Memory B cell (primary cell): ENCODE measurements at regions not wholly inside any gene's neighbourhood (a gene's known extent, or its start where the extent isn't known, plus 50 kb on each side); places are given as distances from the start of the nearest gene placed in this dataset.

Experiments used
- ATAC-seq: fragments of 150-1000 bp; cut with Tn5 transposase; 2 replicates; pipeline ENCODE4 v1.10.0; 2021; ENCODE audit warnings: low read depth, mild to moderate bottlenecking, moderate library complexity
- DNase-seq, 2 donors: peaks; one replicate each; pipeline ENCODE4 v3.0.0; 2022; ENCODE audit warnings: low spot score in 2 of 2
- H3K27ac Mint-ChIP-seq: one replicate; pipeline ENCODE4 v1.8.0; 2022; ENCODE audit warnings: mild to moderate bottlenecking, moderate library complexity, mixed read lengths
- H3K27me3 Mint-ChIP-seq: one replicate; pipeline ENCODE4 v1.8.0; 2022; ENCODE audit warnings: mixed read lengths
- H3K36me3 Mint-ChIP-seq: one replicate; pipeline ENCODE4 v1.8.0; 2022; ENCODE audit warnings: mild to moderate bottlenecking, mixed read lengths
- H3K4me1 Mint-ChIP-seq: one replicate; pipeline ENCODE4 v1.8.0; 2022; ENCODE audit warnings: mixed read lengths
- H3K4me3 Mint-ChIP-seq: one replicate; pipeline ENCODE4 v1.8.0; 2022; ENCODE audit warnings: mild to moderate bottlenecking, moderate library complexity, mixed read lengths
- H3K9me3 Mint-ChIP-seq: one replicate; pipeline ENCODE4 v1.8.0; 2022; ENCODE audit warnings: mixed read lengths

- DNase-seq, result no peak
- Mint-ChIP-seq H3K36me3 (no peaks in the 10 kb centered on the region), H3K9me3 (no peaks in the 10 kb centered on the region), H3K4me1 (peaks cover 6% of the 10 kb centered on the region), H3K27me3 (no peaks in the 10 kb centered on the region), H3K27ac (no peak overlapping the region), H3K4me3 (no peak overlapping the region)
- no peak for ATAC-seq
Observed at GRCh38 chr12:25025951-25026490, 77.1 kb upstream of the BCAT1 start.

GRCh38 chr12:25025260-25025659, 76.4 kb upstream of the BCAT1 start:
- H3K36me3 Mint-ChIP-seq, result no peaks in the 10 kb centered on the region
- ATAC-seq (no peak), DNase-seq (no peak)
- peaks cover 12% of the 10 kb centered on the region for H3K4me1 Mint-ChIP-seq
- no peaks in the 10 kb centered on the region for H3K27me3 Mint-ChIP-seq
- no peak overlapping the region for H3K4me3 Mint-ChIP-seq
- no peaks in the 10 kb centered on the region for H3K9me3 Mint-ChIP-seq
- H3K27ac Mint-ChIP-seq, result no peak overlapping the region

GRCh38 chr12:25023808-25024207, 74.9 kb upstream of the BCAT1 start:
- Mint-ChIP-seq H3K9me3 (no peaks in the 10 kb centered on the region), H3K4me3 (peak overlapping the region; percentile 33), H3K27ac (no peak overlapping the region), H3K27me3 (no peaks in the 10 kb centered on the region), H3K4me1 (peaks cover 14% of the 10 kb centered on the region), H3K36me3 (no peaks in the 10 kb centered on the region)
- peak in 1 of 2 donors; percentile 16 for DNase-seq
- ATAC-seq, result peak; percentile 73

- H3K4me1 Mint-ChIP-seq, result peaks cover 25% of the 10 kb centered on the region
- peak overlapping the region; percentile 53 for H3K4me3 Mint-ChIP-seq
- peak in 1 of 2 donors; percentile 14 for DNase-seq
- no peaks in the 10 kb centered on the region for H3K27me3 Mint-ChIP-seq
- peak overlapping the region; percentile 54 for H3K27ac Mint-ChIP-seq
- no peaks in the 10 kb centered on the region for H3K36me3 Mint-ChIP-seq
- ATAC-seq, result peak; percentile 85
- H3K9me3 Mint-ChIP-seq, result no peaks in the 10 kb centered on the region
Observed at GRCh38 chr12:25020621-25021243, 71.8 kb upstream of the BCAT1 start.

- no peak for ATAC-seq
- Mint-ChIP-seq H3K4me1 (peaks cover 24% of the 10 kb centered on the region), H3K4me3 (no peak overlapping the region), H3K27ac (no peak overlapping the region), H3K27me3 (no peaks in the 10 kb centered on the region), H3K36me3 (no peaks in the 10 kb centered on the region), H3K9me3 (no peaks in the 10 kb centered on the region)
- DNase-seq, result no peak
Observed at GRCh38 chr12:25018146-25018545, 69.2 kb upstream of the BCAT1 start.

- no peaks in the 10 kb centered on the region for H3K9me3 Mint-ChIP-seq
- no peak overlapping the region for H3K4me3 Mint-ChIP-seq
- no peak for ATAC-seq
- peaks cover 24% of the 10 kb centered on the region for H3K4me1 Mint-ChIP-seq
- H3K27ac Mint-ChIP-seq, result no peak overlapping the region
- no peak for DNase-seq
- H3K36me3 Mint-ChIP-seq, result no peaks in the 10 kb centered on the region
- no peaks in the 10 kb centered on the region for H3K27me3 Mint-ChIP-seq
Observed at GRCh38 chr12:25017336-25017735, 68.4 kb upstream of the BCAT1 start.

- no peaks in the 10 kb centered on the region for H3K36me3 Mint-ChIP-seq
- no peaks in the 10 kb centered on the region for H3K9me3 Mint-ChIP-seq
- H3K27me3 Mint-ChIP-seq, result no peaks in the 10 kb centered on the region
- DNase-seq, result no peak
- peak overlapping the region; percentile 1 for H3K27ac Mint-ChIP-seq
- no peak overlapping the region for H3K4me3 Mint-ChIP-seq
- ATAC-seq, result no peak
- peaks cover 14% of the 10 kb centered on the region for H3K4me1 Mint-ChIP-seq
Observed at GRCh38 chr12:25014961-25015360, 66.1 kb upstream of the BCAT1 start.

GRCh38 chr12:25013061-25013460, 64.2 kb upstream of the BCAT1 start:
- Mint-ChIP-seq H3K27ac (no peak overlapping the region), H3K9me3 (no peaks in the 10 kb centered on the region), H3K27me3 (no peaks in the 10 kb centered on the region), H3K36me3 (no peaks in the 10 kb centered on the region), H3K4me1 (peaks cover 6% of the 10 kb centered on the region), H3K4me3 (no peak overlapping the region)
- ATAC-seq (no peak), DNase-seq (no peak)

- Mint-ChIP-seq H3K27ac (no peak overlapping the region), H3K27me3 (no peaks in the 10 kb centered on the region), H3K36me3 (no peaks in the 10 kb centered on the region), H3K9me3 (no peaks in the 10 kb centered on the region), H3K4me1 (peaks cover 9% of the 10 kb centered on the region), H3K4me3 (no peak overlapping the region)
- ATAC-seq (no peak), DNase-seq (no peak)
Observed at GRCh38 chr12:25009496-25010092, 60.7 kb upstream of the BCAT1 start.

GRCh38 chr12:25005376-25005775, 56.5 kb upstream of the BCAT1 start:
- Mint-ChIP-seq H3K4me1 (peaks cover 27% of the 10 kb centered on the region), H3K36me3 (no peaks in the 10 kb centered on the region), H3K9me3 (no peaks in the 10 kb centered on the region), H3K27me3 (no peaks in the 10 kb centered on the region), H3K27ac (peak overlapping the region; percentile 74), H3K4me3 (peak overlapping the region; percentile 46)
- DNase-seq (peak in 1 of 2 donors; percentile 26), ATAC-seq (peak; percentile 91)

GRCh38 chr12:25004447-25004846, 55.5 kb upstream of the BCAT1 start:
- H3K27ac Mint-ChIP-seq, result peak overlapping the region; percentile 10
- no peaks in the 10 kb centered on the region for H3K27me3 Mint-ChIP-seq
- no peaks in the 10 kb centered on the region for H3K9me3 Mint-ChIP-seq
- H3K36me3 Mint-ChIP-seq, result no peaks in the 10 kb centered on the region
- no peak for DNase-seq
- ATAC-seq, result no peak
- H3K4me1 Mint-ChIP-seq, result peaks cover 31% of the 10 kb centered on the region
- peak overlapping the region; percentile 33 for H3K4me3 Mint-ChIP-seq

GRCh38 chr12:25001311-25001710, 52.4 kb upstream of the BCAT1 start:
- H3K36me3 Mint-ChIP-seq, result no peaks in the 10 kb centered on the region
- no peak overlapping the region for H3K27ac Mint-ChIP-seq
- no peak overlapping the region for H3K4me3 Mint-ChIP-seq
- DNase-seq (no peak), ATAC-seq (no peak)
- H3K9me3 Mint-ChIP-seq, result no peaks in the 10 kb centered on the region
- H3K4me1 Mint-ChIP-seq, result peaks cover 54% of the 10 kb centered on the region
- H3K27me3 Mint-ChIP-seq, result no peaks in the 10 kb centered on the region
